Neural cell (in vitro differentiated cells): ENCODE measurements at regions not wholly inside any gene's neighbourhood (a gene's known extent, or its start where the extent isn't known, plus 50 kb on each side); places are given as distances from the start of the nearest gene placed in this dataset.

Source experiments
- H2AFZ ChIP-seq: fragments of 200-600, 300-800 bp; sonication (generic), shearing (Covaris generic); 2 replicates; pipeline ENCODE4 v1.6.0; 2014; ENCODE audit warnings: low read depth, mild to moderate bottlenecking, antibody characterized with exemption, low read length, moderate library complexity
- H3F3A ChIP-seq: fragments of 200-600 bp; shearing (Covaris generic); 2 replicates; pipeline ENCODE4 v1.6.1; 2016; ENCODE audit warnings: mild to moderate bottlenecking, moderate library complexity, mixed read lengths, antibody characterized with exemption, low read length; ENCODE audit not compliant: insufficient read depth, poor library complexity, severe bottlenecking
- H3K27ac ChIP-seq: fragments of 200-600, 300-800 bp; sonication (generic), shearing (Covaris generic); 2 replicates; pipeline ENCODE4 v1.5.1; 2014; ENCODE audit warnings: mild to moderate bottlenecking, low read length, moderate library complexity
- H3K27me3 ChIP-seq: fragments of 300-800, 200-600 bp; sonication (generic), shearing (Covaris generic); 2 replicates; pipeline ENCODE4 v1.6.0; 2014; ENCODE audit warnings: mild to moderate bottlenecking, low read depth, low read length, moderate library complexity; ENCODE audit not compliant: insufficient read depth
- H3K36me3 ChIP-seq: fragments of 300-800, 200-600 bp; sonication (generic), shearing (Covaris generic); 2 replicates; pipeline ENCODE4 v1.5.1; 2014; ENCODE audit warnings: mild to moderate bottlenecking, antibody characterized with exemption, low read length, moderate library complexity; ENCODE audit not compliant: insufficient read depth
- H3K4me2 ChIP-seq: fragments of 300-800, 200-600 bp; sonication (generic), shearing (Covaris generic); 2 replicates; pipeline ENCODE4 v1.6.0; 2014; ENCODE audit warnings: mild to moderate bottlenecking, low read length
- H3K4me3 ChIP-seq: fragments of 300-800, 200-600 bp; sonication (generic), shearing (Covaris generic); 2 replicates; pipeline ENCODE4 v1.5.1; 2014; ENCODE audit warnings: mild to moderate bottlenecking, low read length, moderate library complexity
- H3K79me2 ChIP-seq: fragments of 200-600 bp; shearing (Covaris generic); replicated peaks from 2 replicates; pipeline ENCODE4 v1.6.0; 2014; ENCODE audit warnings: mild to moderate bottlenecking, low read length, moderate library complexity; ENCODE audit not compliant: insufficient read depth
- H3K9ac ChIP-seq: fragments of 300-800, 200-600 bp; sonication (generic), shearing (Covaris generic); 2 replicates; pipeline ENCODE4 v1.6.1; 2016; ENCODE audit warnings: mild to moderate bottlenecking, low read length, mixed read lengths
- H3K9me2 ChIP-seq: fragments of 200-600 bp; shearing (Covaris generic); 2 replicates; pipeline ENCODE4 v1.6.1; 2016; ENCODE audit warnings: mild to moderate bottlenecking, low read length, mixed read lengths; ENCODE audit not compliant: insufficient read depth
- H3K9me3 ChIP-seq: fragments of 200-600, 300-800 bp; sonication (generic), shearing (Covaris generic); 2 replicates; pipeline ENCODE4 v1.6.1; 2016; ENCODE audit warnings: mild to moderate bottlenecking, mixed run types, low read length, moderate library complexity, mixed read lengths
- H4K20me1 ChIP-seq: fragments of 200-600 bp; shearing (Covaris generic); 2 replicates; pipeline ENCODE4 v1.6.1; 2016; ENCODE audit warnings: mild to moderate bottlenecking, mixed run types; ENCODE audit not compliant: insufficient read depth
- CTCF ChIP-seq: fragments of 450-650 bp; IDR thresholded peaks from 2 replicates; pipeline ENCODE4 v1.5.1; 2014; ENCODE audit warnings: antibody characterized with exemption, mild to moderate bottlenecking, moderate library complexity; ENCODE audit not compliant: poor library complexity, severe bottlenecking
- EP300 ChIP-seq: fragments of 450-650 bp; conservative IDR thresholded peaks from 2 replicates; pipeline ENCODE4 v1.6.1; 2014; ENCODE audit warnings: antibody characterized with exemption, mild to moderate bottlenecking, moderate library complexity; ENCODE audit not compliant: poor library complexity, severe bottlenecking
- EZH2 ChIP-seq: fragments of 200-600, 300-800 bp; shearing (Covaris generic), sonication (generic); IDR thresholded peaks from 2 replicates; pipeline ENCODE4 v1.6.1; 2014; ENCODE audit warnings: antibody characterized with exemption, low read length, borderline replicate concordance, mild to moderate bottlenecking; ENCODE audit not compliant: insufficient read depth, poor library complexity, severe bottlenecking
- MXI1 ChIP-seq: fragments of 450-650 bp; conservative IDR thresholded peaks from 2 replicates; pipeline ENCODE4 v1.6.1; 2014; ENCODE audit warnings: antibody characterized with exemption, mild to moderate bottlenecking; ENCODE audit not compliant: poor library complexity, severe bottlenecking
- RAD21 ChIP-seq: fragments of 450-650 bp; conservative IDR thresholded peaks from 2 replicates; pipeline ENCODE4 v1.6.1; 2014; ENCODE audit warnings: antibody characterized with exemption, mild to moderate bottlenecking, moderate library complexity
- REST ChIP-seq: IDR thresholded peaks from 2 replicates; pipeline ENCODE4 v1.6.1; 2012; ENCODE audit warnings: borderline replicate concordance
- SMC3 ChIP-seq: fragments of 450-650 bp; conservative IDR thresholded peaks from 2 replicates; pipeline ENCODE4 v1.6.1; 2014; ENCODE audit warnings: antibody characterized with exemption, mild to moderate bottlenecking, moderate library complexity; ENCODE audit not compliant: poor library complexity

GRCh38 chrX:34300871-34301270 lies 168.8 kb upstream of the FAM47A start:
- H4K20me1 ChIP-seq, result no peaks in the 10 kb centered on the region
- no peak for TF ChIP-seq MXI1
- TF ChIP-seq RAD21, result peak; percentile 77
- TF ChIP-seq CTCF, result peak; percentile 67
- TF ChIP-seq SMC3, result peak; percentile 76
- no peak for TF ChIP-seq REST
- no peak for TF ChIP-seq EP300
- no peak for TF ChIP-seq EZH2
- H3K79me2 ChIP-seq, result no peaks in the 10 kb centered on the region
- H3K4me2 ChIP-seq, result no peak overlapping the region
- no peaks in the 10 kb centered on the region for H3K36me3 ChIP-seq
- no peaks in the 10 kb centered on the region for H3K9me3 ChIP-seq
- no peaks in the 10 kb centered on the region for H3F3A ChIP-seq
- H2AFZ ChIP-seq, result no peak overlapping the region
- H3K27ac ChIP-seq, result no peak overlapping the region
- H3K9me2 ChIP-seq, result no peaks in the 10 kb centered on the region
- H3K27me3 ChIP-seq, result no peaks in the 10 kb centered on the region
- H3K4me3 ChIP-seq, result no peak overlapping the region
- H3K9ac ChIP-seq, result no peak overlapping the region

GRCh38 chrX:34299451-34299967 lies 167.4 kb upstream of the FAM47A start:
- H3K79me2 ChIP-seq, result no peaks in the 10 kb centered on the region
- no peaks in the 10 kb centered on the region for H3K9me3 ChIP-seq
- no peaks in the 10 kb centered on the region for H4K20me1 ChIP-seq
- H2AFZ ChIP-seq, result no peak overlapping the region
- no peaks in the 10 kb centered on the region for H3K27me3 ChIP-seq
- H3K4me2 ChIP-seq, result no peak overlapping the region
- TF ChIP-seq CTCF, result no peak
- no peak overlapping the region for H3K4me3 ChIP-seq
- no peaks in the 10 kb centered on the region for H3K36me3 ChIP-seq
- H3F3A ChIP-seq, result no peaks in the 10 kb centered on the region
- no peak overlapping the region for H3K9ac ChIP-seq
- H3K27ac ChIP-seq, result no peak overlapping the region
- no peaks in the 10 kb centered on the region for H3K9me2 ChIP-seq
